ENCODE measurements at regions not wholly inside any gene's neighbourhood (a gene's known extent, or its start where the extent isn't known, plus 50 kb on each side); places are given as distances from the start of the nearest gene placed in this dataset.

DNA sequence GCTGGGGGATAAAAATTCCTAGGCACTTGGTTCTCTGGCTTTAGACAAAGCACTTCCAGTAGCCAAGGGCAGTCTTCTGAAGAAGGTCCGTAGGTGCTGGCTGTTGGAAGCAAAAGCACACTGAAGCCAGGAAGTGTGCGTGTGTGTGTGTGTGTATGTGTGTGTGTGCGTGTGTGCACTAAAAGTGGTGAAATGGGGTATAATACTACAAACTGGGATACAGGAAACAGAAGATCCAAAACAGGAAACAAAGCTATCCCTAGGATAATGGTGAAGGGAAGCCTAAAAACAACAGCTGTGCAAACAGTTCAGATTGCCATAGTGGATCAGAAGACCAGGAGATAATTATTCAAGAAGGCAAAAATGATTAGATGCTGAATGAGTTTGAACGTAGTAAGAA, 103.4 kb downstream of the IL20RB start:
- no peak for DNase-seq (ENCODE audit: low read depth)

DNA sequence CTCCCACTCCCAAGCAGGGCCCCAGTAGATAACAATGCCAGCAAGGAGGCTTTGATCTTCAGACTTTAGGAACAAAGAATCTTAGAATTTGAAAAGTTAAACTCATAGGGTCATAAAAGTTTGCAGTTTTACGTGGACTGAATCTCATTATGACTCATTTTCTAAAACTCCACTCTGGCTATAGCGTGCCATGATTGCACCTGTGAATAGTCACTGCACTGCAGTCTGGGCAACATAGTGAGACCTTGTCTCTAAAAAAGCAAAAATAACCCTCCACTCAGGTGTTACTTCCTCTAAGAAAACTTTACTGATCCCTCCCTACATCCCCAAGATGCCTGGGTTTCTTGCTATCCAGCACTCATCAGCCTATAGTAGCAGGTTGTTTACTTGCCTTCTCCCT, 104.5 kb downstream of the IL20RB start:
- no peak for DNase-seq (ENCODE audit: low read depth)

DNA sequence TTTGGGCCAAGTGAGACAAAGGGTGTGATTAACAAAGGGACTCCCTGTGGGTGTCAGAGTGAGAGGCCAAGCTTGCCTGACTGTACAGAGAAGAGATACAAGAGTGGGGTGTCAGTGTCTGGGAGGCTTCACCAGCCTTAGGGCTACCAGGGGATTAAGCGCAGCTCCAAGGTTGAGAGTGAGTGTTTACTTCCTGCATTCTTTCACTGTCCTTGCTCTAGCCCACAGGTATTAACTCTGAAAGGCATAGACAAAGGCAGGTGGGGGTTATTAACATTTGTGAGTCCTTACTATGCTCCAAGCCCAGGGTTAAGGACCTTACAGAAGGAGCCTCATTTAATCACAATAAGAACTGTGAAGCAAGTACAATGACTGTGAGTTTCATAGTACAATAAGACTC, 107.6 kb downstream of the IL20RB start:
- DNase-seq (ENCODE audit: low read depth): no peak

DNA sequence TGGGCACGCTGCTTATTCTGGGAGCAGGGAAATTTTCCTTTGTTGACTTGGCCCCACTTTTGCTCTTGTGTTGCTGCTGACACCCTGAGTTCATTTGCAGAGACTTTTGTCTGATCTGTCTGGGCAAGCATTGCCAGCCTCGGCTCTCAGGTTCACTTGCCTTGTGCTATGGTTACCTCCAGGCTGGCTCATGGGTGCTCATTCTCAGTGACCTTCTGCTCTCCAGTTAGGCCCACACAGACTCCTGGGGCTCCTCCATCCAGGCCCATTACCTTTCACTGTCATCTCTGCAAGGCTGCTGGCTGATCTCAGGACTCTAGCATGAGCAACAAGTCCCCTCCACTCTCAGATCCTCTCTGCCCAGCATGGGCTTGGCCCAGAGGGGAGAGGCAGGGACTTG, 108.3 kb downstream of the IL20RB start:
- DNase-seq (ENCODE audit: low read depth): no peak

DNA sequence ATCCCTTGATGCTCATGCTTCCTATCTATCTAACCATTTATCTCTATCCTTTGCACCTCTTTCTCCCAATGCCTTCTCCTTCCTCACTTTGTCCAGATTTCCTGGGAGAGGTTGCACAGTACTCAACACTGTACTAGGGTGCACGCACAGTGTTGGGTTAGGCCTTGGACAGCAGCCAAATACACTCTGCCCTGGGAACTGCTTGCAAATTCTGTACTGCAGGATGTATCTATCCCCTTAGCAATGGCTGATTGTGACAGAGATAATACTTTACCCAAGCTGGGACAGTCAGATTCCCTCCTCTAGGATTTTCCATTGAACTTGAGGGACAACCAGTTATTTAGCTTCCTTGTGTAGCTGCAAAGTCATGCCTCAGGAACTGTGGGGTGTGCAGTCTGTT, 113.3 kb downstream of the IL20RB start:
- no peak for DNase-seq (ENCODE audit: low read depth)

DNA sequence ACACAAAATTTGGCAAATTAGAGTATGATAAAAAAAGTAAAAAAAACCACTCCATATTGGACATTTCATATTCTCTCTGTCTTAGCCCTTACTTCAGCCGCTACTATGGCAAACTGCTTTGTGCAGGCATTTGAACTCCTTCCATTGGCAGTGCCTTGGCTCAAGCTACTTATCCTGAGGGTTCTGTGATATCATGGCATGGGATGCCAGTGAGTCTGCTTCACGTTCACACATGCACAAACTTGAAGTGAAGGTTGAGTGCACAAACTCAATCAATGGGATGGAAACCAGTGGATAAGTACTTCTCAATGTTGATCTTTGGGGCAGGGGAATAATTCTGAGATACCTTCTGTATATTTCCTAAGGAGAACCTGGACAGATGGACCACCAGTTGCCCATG, 117.2 kb downstream of the IL20RB start:
- DNase-seq (ENCODE audit: low read depth): no peak

DNA sequence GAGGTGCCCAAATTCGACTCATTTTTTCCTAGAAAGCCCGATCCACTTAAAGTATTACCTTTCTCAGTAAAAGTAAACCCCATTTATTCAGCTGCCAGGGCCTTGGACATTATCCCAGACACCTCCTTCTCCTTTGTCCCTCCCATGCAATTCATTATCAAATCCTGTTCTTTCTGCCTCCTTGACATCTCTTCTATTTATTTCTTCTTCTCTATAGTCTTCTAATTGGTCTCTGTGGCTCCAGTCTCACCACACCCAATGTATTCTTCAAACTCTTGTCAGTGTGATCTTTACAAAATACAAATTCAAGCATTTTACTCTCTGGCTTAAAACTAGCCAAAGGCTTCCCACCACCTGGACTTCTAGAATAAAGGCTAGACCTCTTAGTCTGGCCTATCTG, 120.3 kb downstream of the IL20RB start:
- DNase-seq (ENCODE audit: low read depth): no peak

DNA sequence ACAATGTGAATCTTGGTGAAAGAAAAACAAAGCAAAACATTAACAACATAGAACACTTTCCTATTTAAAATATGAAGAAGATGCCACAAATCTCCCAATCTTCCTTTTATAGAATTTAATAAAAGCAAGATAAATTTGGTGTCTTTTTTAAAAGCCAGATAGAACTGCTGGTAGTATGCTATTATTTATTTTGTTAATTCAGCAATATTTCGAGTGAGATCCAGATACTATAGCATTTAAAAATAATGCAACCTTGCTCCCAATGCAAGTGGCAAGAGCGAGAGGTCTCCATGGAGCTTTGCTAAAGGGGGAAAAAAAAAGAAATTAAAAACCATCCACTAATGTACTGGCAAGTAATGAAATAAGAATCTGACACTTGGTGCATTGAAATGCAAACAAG, 121.8 kb downstream of the IL20RB start:
- no peak for DNase-seq (ENCODE audit: low read depth)

DNA sequence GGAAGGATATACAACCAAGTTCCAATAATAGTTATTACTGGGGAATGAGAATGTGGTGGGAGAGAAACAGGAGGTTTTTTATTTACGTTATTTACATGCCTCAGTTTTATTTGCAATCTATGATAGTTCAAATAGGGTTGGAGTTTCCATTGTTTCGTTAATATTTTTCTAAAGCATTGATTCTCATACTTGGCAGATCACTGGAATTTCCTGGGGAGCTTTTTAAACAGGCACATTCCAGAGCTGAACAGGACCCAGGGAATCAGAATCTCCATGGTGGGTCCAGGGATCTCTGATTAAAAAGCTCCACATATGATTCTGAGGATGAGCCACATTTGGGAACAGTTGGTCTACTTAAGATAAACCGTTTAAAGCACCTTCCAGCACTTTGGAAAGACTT, 123.9 kb downstream of the IL20RB start:
- DNase-seq (ENCODE audit: low read depth): no peak

DNA sequence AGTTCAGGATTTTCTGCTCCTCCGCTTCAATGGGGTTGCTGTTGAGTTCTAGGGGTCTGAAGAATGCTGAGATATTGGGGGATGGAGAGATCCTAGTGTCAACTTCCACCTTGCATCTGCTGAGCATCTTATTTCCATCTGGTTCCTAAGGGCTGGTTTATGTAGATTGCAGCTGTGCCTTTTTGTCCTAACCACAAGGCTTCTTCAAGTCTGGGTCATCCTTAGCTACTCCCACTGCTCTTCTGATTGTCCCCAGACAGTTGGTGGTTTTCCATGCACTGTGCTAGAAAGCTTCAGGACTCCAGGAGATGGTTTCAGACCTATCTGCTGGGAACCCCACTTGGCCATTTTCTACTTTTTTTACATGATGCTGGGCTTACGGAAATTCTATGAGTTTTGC, 125.0 kb downstream of the IL20RB start:
- no peak for DNase-seq (ENCODE audit: low read depth)

DNA sequence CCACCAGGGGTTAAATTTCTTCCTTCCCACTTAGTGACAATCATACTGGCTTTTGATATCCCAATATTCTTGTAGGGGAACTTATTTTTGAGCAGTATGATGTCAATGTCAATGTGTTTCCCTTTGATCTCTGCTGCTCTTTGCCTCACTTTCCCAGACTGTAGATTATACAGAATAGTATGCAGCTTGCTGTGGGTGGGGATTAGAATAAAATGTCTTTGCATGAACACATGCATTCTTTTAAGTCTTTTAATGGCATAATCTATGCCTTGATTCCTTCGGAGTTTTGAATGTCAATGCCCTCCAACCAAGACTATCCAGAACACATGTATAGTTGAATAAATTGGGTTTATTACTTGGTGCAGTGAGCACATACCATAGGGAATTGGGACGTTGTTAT, 125.5 kb downstream of the IL20RB start:
- no peak for DNase-seq (ENCODE audit: low read depth)

DNA sequence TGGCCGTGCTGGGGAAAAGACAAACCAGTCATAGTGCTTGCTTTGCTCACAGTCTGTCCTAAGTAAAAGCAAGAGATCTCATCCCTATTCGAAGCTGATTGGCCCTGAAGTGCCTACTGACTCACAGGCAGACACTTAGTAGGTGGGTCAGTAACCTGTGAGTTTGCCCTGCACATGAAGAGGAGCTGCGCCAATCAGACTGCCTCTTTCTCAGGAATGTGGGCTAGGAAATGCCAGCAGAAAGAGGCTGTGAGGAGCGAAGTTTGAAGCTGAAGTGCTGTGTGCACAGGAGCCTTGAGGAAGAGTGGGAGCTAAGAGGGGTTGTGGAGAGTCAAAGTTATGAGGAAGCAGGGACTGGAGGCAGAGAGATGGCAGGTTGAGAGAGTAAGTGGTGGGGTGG, 126.8 kb downstream of the IL20RB start:
- no peak for DNase-seq (ENCODE audit: low read depth)

DNA sequence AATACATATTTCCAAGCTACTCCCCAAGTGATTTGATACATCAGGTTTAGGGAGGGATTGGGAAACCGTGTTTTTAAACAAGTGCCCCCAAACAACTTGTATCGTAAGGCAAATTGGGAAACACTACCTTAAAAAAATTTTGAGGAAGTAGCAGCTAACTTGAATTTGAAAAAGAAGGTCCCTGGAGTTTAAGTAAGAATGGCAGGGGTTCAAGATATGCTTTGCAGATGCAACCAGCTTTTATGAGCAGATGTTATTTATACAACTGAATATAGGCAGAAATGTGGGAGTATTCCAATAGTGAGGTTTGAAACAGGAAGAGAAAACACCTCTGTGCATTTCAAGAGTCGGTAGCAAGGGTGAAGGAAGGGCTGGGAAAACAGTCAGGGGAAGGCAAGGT, 139.6 kb downstream of the IL20RB start:
- no peak for DNase-seq (ENCODE audit: low read depth)

DNA sequence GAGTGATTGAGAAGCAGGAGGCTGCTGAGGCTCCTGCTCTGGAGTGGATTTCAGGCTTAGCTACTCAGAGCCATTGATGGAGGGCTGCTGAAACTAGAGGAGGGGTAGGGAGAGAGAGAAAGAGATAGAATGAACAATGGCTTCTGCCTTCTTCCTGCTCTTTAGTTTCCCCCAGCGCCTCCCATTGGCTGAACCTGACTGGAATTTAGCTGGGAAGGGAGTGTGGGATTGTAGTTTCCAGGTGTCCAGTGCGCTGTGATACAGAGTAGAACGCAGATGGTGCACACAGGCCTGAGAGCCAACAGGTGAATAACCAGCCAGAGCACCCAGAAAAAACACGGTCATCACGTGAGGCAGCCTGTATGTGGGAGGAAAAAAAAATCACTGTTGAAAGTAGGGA, 140.1 kb downstream of the IL20RB start:
- no peak for DNase-seq (ENCODE audit: low read depth)

DNA sequence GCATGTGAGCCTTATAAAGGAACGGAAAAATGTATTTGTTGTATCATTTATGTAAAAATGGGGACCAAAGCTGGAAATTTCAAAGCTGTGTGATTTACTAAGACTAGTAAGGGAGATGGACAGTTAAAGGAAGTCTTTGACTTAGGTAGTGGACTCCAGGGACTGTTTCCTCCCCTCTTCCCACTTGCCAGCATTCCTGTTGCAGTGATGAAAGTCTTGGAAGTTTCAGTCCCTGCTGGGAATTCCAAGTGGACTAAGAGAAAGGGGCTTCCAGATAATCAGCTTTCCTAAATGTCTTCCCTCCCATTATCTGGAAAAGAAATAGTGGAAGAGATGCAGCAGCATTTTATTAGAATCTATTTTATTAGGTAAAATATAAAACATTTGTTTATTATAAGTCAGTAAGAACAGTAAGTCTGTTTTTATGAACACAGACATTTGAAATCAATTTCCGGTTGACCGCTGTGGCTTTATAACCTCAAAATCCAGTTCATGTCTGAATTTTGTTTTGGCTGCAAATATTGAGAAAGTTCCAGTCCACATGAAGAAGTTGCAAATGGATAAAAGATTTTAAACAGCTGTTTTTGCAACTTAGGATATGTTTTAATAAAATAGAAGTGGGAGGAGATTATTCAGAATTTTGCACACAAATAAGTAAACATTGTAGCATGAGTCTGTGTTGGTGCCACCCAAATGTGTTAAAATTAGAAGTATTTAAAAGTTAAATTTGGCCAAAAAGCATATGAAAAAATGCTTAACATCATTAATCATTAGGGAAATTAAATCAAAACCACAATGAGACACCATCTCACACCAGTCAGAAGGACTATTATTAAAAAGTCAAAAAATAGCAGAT, 141.8 kb downstream of the IL20RB start:
- DNase-seq (ENCODE audit: low read depth): no peak

DNA sequence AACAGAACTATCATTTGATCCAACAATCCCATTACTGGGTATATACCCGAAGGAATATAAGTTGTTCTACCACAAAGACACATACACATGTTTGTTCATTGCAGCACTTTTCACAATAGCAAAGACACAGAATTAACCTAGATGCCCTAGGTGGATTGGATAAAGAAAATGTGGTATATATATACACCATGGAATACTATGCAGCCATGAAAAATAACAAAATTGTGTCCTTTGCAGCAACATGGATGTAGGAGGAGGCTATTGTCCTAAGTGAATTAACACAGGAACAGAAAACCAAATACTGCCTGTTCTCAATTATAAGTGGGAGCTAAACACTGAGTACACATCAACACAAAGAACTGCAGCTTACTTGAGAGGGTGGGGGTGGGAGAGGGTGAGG, 142.5 kb downstream of the IL20RB start:
- DNase-seq (ENCODE audit: low read depth): no peak

DNA sequence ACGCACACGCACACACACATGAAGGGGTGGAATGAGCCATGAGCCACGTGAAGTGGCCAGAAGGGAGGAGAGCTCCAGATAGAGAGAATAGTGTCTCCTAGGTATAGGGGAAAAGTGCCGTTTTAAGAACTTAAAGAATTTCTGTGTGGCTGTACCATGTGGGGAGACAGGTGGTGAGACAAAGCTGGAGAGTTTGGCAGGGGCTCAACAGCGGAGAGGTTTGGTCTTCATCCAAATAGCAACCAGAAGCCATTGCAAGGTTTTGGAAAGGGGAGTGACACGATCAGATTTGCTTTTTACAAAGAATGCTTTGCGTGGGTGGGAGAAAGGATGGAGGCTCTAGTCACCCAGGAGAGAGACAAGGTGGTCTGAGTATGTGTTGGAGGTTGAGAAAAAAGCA, 146.0 kb downstream of the IL20RB start:
- DNase-seq (ENCODE audit: low read depth): no peak

DNA sequence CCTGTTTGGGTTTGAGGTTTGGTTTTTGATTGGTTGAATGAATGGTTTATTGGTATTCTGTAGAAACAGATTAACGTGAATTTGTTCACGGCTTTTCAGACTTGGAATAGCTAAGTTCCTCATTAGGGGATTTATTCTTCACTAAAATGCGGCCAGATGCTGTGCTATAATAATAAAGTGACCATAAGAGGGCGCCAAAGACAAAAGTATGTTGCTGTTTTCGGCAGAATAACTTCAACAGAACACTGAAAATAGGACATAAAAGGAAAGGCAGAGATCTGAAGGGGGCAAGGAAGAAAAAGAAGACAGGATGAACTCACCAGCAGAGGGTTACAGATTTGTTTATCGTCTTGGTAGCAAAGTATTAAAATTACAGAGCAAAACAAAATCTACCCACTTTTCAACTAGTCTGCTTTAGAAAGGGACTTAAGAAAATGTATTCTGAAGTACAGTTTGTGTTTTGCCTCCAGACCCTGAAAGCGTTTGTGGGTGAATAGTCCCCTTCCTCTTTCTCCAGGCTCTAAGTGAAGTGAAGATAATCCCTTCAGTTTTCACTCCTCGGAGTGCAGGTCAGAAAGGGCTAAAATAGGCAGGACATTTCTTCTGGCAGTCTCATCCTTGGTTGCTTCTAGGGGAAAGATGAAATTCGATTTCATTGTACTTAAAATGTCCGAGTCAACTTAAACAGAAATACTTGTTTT, 147.6 kb downstream of the IL20RB start:
- no peak for DNase-seq (ENCODE audit: low read depth)

DNA sequence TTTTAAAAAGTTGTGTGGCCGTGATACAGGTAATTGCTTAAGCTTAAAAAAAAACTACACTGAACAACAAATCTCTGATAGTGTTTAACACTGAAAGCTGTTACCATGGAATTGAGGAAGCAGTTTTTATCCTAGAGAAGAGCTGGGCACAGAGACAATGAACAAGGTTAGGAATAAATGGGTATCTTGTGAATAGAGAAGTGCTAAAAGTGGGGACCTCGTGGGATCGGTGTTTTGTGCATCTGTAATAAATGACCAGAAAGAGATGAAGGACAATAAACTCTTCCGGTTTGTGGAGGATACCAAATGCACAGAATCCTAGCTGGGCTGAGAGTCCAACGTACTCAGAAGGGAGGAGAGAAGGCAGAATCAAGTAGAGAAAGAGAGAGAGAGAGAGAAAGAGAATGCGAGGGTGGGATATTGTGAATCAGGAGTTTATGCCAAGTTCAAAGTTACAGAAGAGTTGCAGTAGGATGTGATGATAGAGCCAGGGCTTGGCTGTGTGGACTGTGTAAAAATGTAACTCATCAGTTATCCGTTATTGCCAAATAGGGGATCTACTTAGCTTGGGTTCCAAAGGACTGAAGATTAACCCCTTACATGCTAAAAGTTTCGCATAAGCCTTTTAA, 148.9 kb downstream of the IL20RB start:
- no peak for DNase-seq (ENCODE audit: low read depth)

DNA sequence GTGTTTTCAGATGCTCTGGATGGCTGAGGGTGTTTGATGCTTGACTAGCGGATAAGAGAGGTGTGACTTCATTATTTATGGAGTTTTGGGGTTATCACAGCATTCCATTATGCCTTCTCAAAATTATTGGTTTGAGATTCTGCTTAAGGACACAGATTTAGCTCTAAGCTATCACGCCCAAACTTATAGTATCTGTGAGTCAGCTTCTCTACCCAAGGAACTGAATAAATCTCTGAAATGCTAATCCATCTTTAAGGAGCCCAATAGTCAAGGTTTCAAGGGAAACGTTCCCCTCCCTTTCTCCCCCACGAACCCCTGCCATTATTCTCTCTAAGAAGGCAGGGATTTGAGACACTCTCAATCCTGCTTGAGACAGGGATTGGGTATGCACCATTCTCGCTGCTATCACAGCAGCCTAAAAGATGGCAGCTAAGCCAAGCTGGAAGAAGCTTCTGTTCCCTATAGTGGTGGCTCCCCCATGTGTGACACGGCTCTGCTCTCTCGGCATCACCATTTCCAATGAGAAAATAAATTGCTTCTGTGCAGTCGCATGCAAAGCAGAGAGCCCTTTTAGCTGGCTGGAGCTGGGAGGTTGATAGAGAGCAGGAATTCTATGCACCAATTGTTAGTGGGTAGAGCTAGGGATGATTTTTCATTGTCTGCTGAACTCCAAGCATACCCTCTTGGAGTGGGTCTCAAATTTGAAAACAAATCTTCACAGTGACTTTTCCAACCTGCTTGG, 151.1 kb downstream of the IL20RB start:
- DNase-seq (ENCODE audit: low read depth): no peak

DNA sequence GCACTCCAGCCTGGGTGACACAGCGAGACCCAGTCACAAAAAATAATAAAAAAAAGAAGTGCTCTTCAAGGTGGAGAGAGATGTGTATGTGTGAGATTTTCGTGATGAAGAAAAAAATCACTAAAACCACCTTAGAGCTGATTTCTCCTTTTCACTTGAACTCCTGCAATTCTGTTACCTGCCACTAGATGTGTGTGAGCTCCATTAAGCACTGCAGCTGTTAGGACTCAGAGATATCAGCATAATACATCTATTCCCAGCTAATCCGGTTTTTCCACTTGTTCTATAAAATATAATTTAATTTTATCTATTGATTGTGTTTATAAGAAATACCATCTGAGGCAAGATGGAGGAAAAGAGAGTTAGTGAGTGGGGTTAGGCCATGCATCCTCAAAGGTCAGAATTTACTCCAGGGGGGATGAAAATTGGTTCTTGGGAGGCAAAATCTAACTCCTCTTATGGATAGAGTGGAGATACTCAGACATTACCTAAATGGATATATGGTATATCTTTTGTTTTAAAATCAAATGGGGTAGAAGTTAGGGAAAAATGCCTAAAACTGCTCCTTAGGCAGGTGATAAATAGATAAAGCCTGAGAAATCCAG, 152.7 kb downstream of the IL20RB start:
- no peak for DNase-seq (ENCODE audit: low read depth)

DNA sequence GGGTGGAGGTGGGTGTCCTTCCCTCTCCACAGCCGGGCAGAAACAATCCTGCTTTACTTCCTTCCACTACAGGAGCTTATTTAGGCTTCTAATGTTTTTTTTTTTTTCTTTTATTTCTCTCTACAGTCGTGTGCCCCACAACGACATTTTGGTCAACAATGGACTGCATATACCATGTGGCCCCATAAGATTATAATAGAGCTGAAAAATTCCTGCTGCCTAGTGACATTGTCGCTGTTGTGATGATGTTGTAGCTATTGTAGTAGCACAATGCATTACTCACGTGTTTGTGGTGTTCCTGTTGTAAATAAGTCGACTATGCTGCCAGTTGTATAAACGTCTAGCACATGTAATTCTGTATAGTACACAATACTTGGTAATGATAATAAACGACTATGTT, 153.7 kb downstream of the IL20RB start:
- no peak for DNase-seq (ENCODE audit: low read depth)
